Naive thymus-derived CD4-positive, alpha-beta T cell (primary cell): ENCODE measurements at regions not wholly inside any gene's neighbourhood (a gene's known extent, or its start where the extent isn't known, plus 50 kb on each side); places are given as distances from the start of the nearest gene placed in this dataset.

Source experiments
- ATAC-seq: fragments of 150-1000 bp; cut with Tn5 transposase; 2 replicates; pipeline ENCODE4 v1.10.0; 2021; ENCODE audit warnings: mild to moderate bottlenecking, moderate library complexity
- CTCF ChIA-PET: fragments of 350-600 bp; sonication (Branson Sonifier 250); formaldehyde crosslinking; loops from one replicate; lab custom pipeline; 2021; ENCODE audit warnings: antibody characterized with exemption; lab: Charles Lee
- POLR2A ChIA-PET: fragments of 350-600 bp; sonication (Branson Sonifier 250); formaldehyde crosslinking; loops from one replicate; lab custom pipeline; 2021; ENCODE audit warnings: antibody characterized with exemption, inconsistent platforms; lab: Charles Lee
- DNase-seq, 9 donors: peaks; one replicate each; pipeline versions ENCODE4 v3.0.0 to v3.0.0-alpha.2; 2020 to 2022; ENCODE audit warnings: mixed read lengths in 1 of 9
- H3K27ac ChIP-seq: one replicate; pipeline ENCODE4 v1.7.0; 2013; ENCODE audit warnings: mild to moderate bottlenecking, low read depth, low read length, moderate library complexity
- H3K27me3 ChIP-seq, 2 donors: one replicate each; pipeline ENCODE4 v1.7.0; 2013; ENCODE audit warnings: low read length in 2 of 2, mild to moderate bottlenecking in 2 of 2, moderate library complexity in 2 of 2; ENCODE audit not compliant: control insufficient read depth in 2 of 2, insufficient read depth in 2 of 2
- H3K36me3 ChIP-seq, 3 experiments: 1 replicate in 2 of 3; 2 replicates in 1 of 3; pipeline ENCODE4 v1.7.0; 2013; ENCODE audit warnings: low read length in 3 of 3, mild to moderate bottlenecking in 3 of 3, moderate library complexity in 1 of 3; ENCODE audit not compliant: insufficient read depth in 3 of 3, control insufficient read depth in 2 of 3
- H3K4me1 ChIP-seq, 2 donors: one replicate each; pipeline ENCODE4 v1.7.0; 2013; ENCODE audit warnings: low read length in 2 of 2, mild to moderate bottlenecking in 2 of 2, moderate library complexity in 1 of 2; ENCODE audit not compliant: control insufficient read depth in 2 of 2, insufficient read depth in 2 of 2
- H3K4me3 ChIP-seq: 2 replicates; pipeline ENCODE4 v1.7.0; 2013; ENCODE audit warnings: mild to moderate bottlenecking, low read length
- H3K9me3 ChIP-seq, 3 experiments: 1 replicate in 2 of 3; 2 replicates in 1 of 3; pipeline ENCODE4 v1.7.0; 2013; ENCODE audit warnings: low read length in 3 of 3; ENCODE audit not compliant: control insufficient read depth in 2 of 3
- H3K27ac Mint-ChIP-seq, 9 donors: one replicate each; pipeline ENCODE4 v1.8.0; 2020 to 2022; ENCODE audit warnings: mixed read lengths in 9 of 9, mild to moderate bottlenecking in 8 of 9, moderate library complexity in 5 of 9, inconsistent platforms in 2 of 9
- H3K27me3 Mint-ChIP-seq, 5 donors: one replicate each; pipeline ENCODE4 v1.8.0; 2021 to 2022; ENCODE audit warnings: mixed read lengths in 5 of 5, mild to moderate bottlenecking in 1 of 5
- H3K36me3 Mint-ChIP-seq, 5 donors: one replicate each; pipeline ENCODE4 v1.8.0; 2020 to 2022; ENCODE audit warnings: mixed read lengths in 5 of 5, mild to moderate bottlenecking in 3 of 5, inconsistent platforms in 1 of 5
- H3K4me1 Mint-ChIP-seq, 7 donors: one replicate each; pipeline ENCODE4 v1.8.0; 2020 to 2022; ENCODE audit warnings: mixed read lengths in 7 of 7, mild to moderate bottlenecking in 3 of 7, inconsistent platforms in 1 of 7
- H3K4me3 Mint-ChIP-seq, 10 donors: one replicate each; pipeline ENCODE4 v1.8.0; 2020 to 2022; ENCODE audit warnings: mild to moderate bottlenecking in 10 of 10, mixed read lengths in 10 of 10, moderate library complexity in 6 of 10, inconsistent platforms in 2 of 10
- H3K9me3 Mint-ChIP-seq, 11 donors: one replicate each; pipeline ENCODE4 v1.8.0; 2020 to 2022; ENCODE audit warnings: mixed read lengths in 11 of 11, mild to moderate bottlenecking in 4 of 11, inconsistent platforms in 1 of 11, moderate library complexity in 1 of 11
- intact Hi-C, 2 donors: fragments of 100-400 bp; cut with micrococcal nuclease; formaldehyde crosslinking; loops; one replicate each; pipeline ENCODE4 v1.15.1; 2023

- Histone ChIP-seq H3K27ac (no peak overlapping the region), H3K27me3 (no peaks in the 10 kb centered on the region), H3K9me3 (no peaks in the 10 kb centered on the region), H3K4me1 (peaks cover 3 to 5% of the 10 kb centered on the region in 2 donors), H3K4me3 (no peak overlapping the region), H3K36me3 (no peaks in the 10 kb centered on the region)
- DNase-seq (no peak), ATAC-seq (no peak)
- no peak overlapping the region for H3K4me3 Mint-ChIP-seq
- no peaks in the 10 kb centered on the region for H3K36me3 Mint-ChIP-seq
- POLR2A ChIA-PET: no interaction called here
- intact Hi-C loops: no loop called here
- no peak overlapping the region for H3K27ac Mint-ChIP-seq
- H3K4me1 Mint-ChIP-seq: peaks cover 0 to 4% (median under 1%) of the 10 kb centered on the region in 7 donors
- H3K9me3 Mint-ChIP-seq: peaks cover 0 to 2% (median 0%) of the 10 kb centered on the region in 11 donors
- CTCF ChIA-PET: no interaction called here
- peaks cover 0 to 12% (median 0%) of the 10 kb centered on the region in 5 donors for H3K27me3 Mint-ChIP-seq
These were observed 142.0 kb upstream of the PMEPA1 start for GRCh38 chr20:57851796-57852195.

DNA sequence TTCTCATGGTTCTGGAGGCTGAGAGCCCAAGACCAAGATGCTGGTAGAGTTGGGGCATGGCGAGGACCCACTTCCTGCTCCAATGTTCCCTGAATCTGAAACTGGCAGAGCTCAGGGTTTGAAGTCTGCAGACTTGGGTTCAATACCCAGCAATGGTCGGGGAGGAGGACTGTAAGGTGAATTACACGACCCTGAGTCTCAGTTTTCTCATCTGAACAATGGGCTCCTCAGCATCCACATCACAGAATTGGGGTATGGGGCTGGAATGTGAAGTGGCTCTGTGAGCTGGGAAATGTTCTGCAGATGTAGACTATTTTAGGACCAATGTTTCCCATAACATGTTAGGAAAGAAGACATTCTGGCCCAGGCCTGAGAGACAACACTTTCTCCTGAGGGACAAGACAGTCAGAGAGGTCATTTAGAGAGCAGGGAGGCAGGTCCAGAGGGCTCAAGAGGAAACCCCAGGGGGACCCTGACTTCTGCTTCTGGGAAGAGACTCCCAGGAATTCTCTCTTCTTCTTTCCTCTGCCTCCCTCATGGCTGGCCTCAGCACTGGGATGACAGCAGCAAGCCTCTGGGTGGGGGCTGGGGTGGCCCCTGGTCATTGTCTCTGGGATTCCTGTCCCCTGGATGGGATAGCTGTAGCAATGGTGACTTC, 141.3 kb upstream of the PMEPA1 start:
- no peaks in the 10 kb centered on the region for H3K36me3 ChIP-seq
- Mint-ChIP-seq H3K4me1 (no peaks in the 10 kb centered on the region), H3K27me3 (peaks cover 0 to 12% (median 0%) of the 10 kb centered on the region in 5 donors), H3K9me3 (peaks cover 0 to 2% (median 0%) of the 10 kb centered on the region in 11 donors), H3K36me3 (no peaks in the 10 kb centered on the region), H3K27ac (no peak overlapping the region), H3K4me3 (no peak overlapping the region)
- ATAC-seq (no peak), DNase-seq (no peak)
- no peaks in the 10 kb centered on the region for H3K9me3 ChIP-seq
- CTCF ChIA-PET: no interaction called here
- H3K27ac ChIP-seq: no peak overlapping the region
- no peaks in the 10 kb centered on the region for H3K4me1 ChIP-seq
- H3K4me3 ChIP-seq: no peak overlapping the region
- POLR2A ChIA-PET: no interaction called here
- intact Hi-C loops: no loop called here
- no peaks in the 10 kb centered on the region for H3K27me3 ChIP-seq

DNA sequence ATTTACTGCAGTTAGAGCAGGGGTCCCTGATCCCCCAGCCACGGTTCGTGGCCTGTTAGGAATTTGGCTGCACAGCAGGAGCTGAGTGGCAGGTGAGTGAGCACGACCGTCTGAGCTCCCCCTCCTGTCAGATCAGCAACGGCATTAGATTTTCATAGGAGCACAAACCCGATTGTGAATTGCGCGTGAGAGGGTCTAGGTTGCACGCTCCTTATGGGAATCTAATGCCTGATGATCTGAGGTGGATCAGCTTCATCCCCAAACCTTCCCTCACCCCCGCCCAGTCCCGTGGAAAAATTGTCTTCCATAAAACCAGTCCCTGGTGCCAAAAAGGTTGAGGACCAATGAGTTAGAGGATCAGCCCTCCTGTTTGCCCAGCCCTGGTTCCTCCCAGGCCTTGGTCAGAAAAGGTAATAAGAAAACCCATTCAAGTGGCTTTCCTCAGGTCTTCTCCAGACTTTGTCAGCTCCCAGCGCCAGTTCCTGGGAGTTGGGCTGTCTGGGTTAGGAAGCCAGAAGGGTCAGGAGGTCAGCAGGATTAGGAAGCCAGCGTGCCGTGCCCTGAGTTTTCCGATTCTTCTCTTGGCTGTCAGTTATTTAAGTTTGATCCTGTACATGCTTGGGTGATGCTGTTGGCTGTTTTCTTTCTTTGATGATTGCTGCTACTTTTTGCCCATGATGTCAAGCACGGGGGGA, 139.9 kb upstream of the PMEPA1 start:
- Histone ChIP-seq H3K9me3 (no peaks in the 10 kb centered on the region), H3K4me3 (no peak overlapping the region), H3K36me3 (no peaks in the 10 kb centered on the region), H3K4me1 (no peaks in the 10 kb centered on the region), H3K27me3 (no peaks in the 10 kb centered on the region), H3K27ac (no peak overlapping the region)
- peaks cover 0 to 12% (median 0%) of the 10 kb centered on the region in 5 donors for H3K27me3 Mint-ChIP-seq
- no peak overlapping the region for H3K27ac Mint-ChIP-seq
- no peak overlapping the region for H3K4me3 Mint-ChIP-seq
- H3K4me1 Mint-ChIP-seq: no peaks in the 10 kb centered on the region
- H3K9me3 Mint-ChIP-seq: peaks cover 0 to 2% (median 0%) of the 10 kb centered on the region in 11 donors
- DNase-seq (no peak), ATAC-seq (no peak)
- ChIA-PET POLR2A (no interaction called here), CTCF (no interaction called here)
- H3K36me3 Mint-ChIP-seq: no peaks in the 10 kb centered on the region
- intact Hi-C loops: no loop called here

GRCh38 chr20:57849121-57849520, 139.3 kb upstream of the PMEPA1 start:
- Mint-ChIP-seq H3K4me3 (no peak overlapping the region), H3K36me3 (no peaks in the 10 kb centered on the region), H3K27ac (no peak overlapping the region), H3K4me1 (no peaks in the 10 kb centered on the region), H3K27me3 (peaks cover 0 to 12% (median 0%) of the 10 kb centered on the region in 5 donors), H3K9me3 (peaks cover 0 to 2% (median 0%) of the 10 kb centered on the region in 11 donors)
- Histone ChIP-seq H3K4me3 (no peak overlapping the region), H3K4me1 (no peaks in the 10 kb centered on the region), H3K27ac (no peak overlapping the region), H3K9me3 (no peaks in the 10 kb centered on the region), H3K36me3 (no peaks in the 10 kb centered on the region), H3K27me3 (no peaks in the 10 kb centered on the region)
- ChIA-PET CTCF (no interaction called here), POLR2A (no interaction called here)
- ATAC-seq (no peak), DNase-seq (no peak)
- intact Hi-C loops: no loop called here

DNA sequence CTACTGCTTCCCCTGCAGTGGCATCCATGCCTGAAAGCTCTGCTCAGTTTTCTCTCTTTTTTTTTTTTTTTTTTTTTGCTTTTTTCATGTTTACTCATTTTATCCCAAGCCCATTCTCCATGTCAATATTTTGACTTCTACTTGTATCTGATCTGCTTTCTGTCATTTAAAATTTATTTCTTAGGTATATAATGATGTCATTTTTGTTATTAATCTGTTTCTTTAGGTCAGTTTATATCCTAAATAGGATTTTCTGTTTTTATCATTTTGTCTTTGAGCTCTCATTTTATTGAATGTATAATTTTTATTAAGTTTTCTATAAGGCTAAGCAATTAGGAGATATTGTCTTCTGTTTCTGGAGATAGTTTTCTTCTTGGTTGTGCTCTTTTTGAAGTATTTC, 138.5 kb upstream of the PMEPA1 start:
- Mint-ChIP-seq H3K27ac (no peak overlapping the region), H3K9me3 (peaks cover 0 to 2% (median 0%) of the 10 kb centered on the region in 11 donors), H3K36me3 (no peaks in the 10 kb centered on the region), H3K4me3 (no peak overlapping the region), H3K27me3 (peaks cover 0 to 12% (median 0%) of the 10 kb centered on the region in 5 donors), H3K4me1 (no peaks in the 10 kb centered on the region)
- ATAC-seq: no peak
- H3K4me1 ChIP-seq: no peaks in the 10 kb centered on the region
- ChIA-PET CTCF (no interaction called here), POLR2A (no interaction called here)
- H3K27ac ChIP-seq: no peak overlapping the region
- H3K36me3 ChIP-seq: no peaks in the 10 kb centered on the region
- DNase-seq: no peak
- H3K4me3 ChIP-seq: no peak overlapping the region
- intact Hi-C loops: no loop called here
- H3K27me3 ChIP-seq: no peaks in the 10 kb centered on the region
- no peaks in the 10 kb centered on the region for H3K9me3 ChIP-seq

GRCh38 chr20:57847104-57847503, 137.3 kb upstream of the PMEPA1 start:
- Histone ChIP-seq H3K4me1 (no peaks in the 10 kb centered on the region), H3K9me3 (no peaks in the 10 kb centered on the region), H3K27ac (no peak overlapping the region), H3K4me3 (no peak overlapping the region), H3K27me3 (no peaks in the 10 kb centered on the region), H3K36me3 (no peaks in the 10 kb centered on the region)
- Mint-ChIP-seq H3K4me3 (no peak overlapping the region), H3K4me1 (no peaks in the 10 kb centered on the region), H3K9me3 (peaks cover 0 to 2% (median 0%) of the 10 kb centered on the region in 11 donors), H3K27me3 (peaks cover 0 to 11% (median 0%) of the 10 kb centered on the region in 5 donors), H3K27ac (no peak overlapping the region), H3K36me3 (no peaks in the 10 kb centered on the region)
- CTCF ChIA-PET: no interaction called here
- POLR2A ChIA-PET: no interaction called here
- no peak for ATAC-seq
- intact Hi-C loops: no loop called here
- no peak for DNase-seq
